BE2C (cell line): ENCODE measurements at regions not wholly inside any gene's neighbourhood (a gene's known extent, or its start where the extent isn't known, plus 50 kb on each side); places are given as distances from the start of the nearest gene placed in this dataset.

Experiments
- DNase-seq: peaks from one replicate; pipeline ENCODE4 v3.0.0-alpha.2; 2020
- H3K27me3 ChIP-seq: fragments of 250-450 bp; sonication (Bioruptor Pico); 2 replicates; pipeline ENCODE4 v1.5.1; 2020; ENCODE audit warnings: mild to moderate bottlenecking
- H3K36me3 ChIP-seq: fragments of 250-450 bp; sonication (Bioruptor Pico); 2 replicates; pipeline ENCODE4 v1.5.1; 2020; ENCODE audit warnings: mild to moderate bottlenecking
- H3K4me1 ChIP-seq: fragments of 250-450 bp; sonication (Bioruptor Pico); 2 replicates; pipeline ENCODE4 v1.5.1; 2020
- H3K4me3 ChIP-seq: 2 replicates; pipeline ENCODE4 v1.5.1; 2011; ENCODE audit warnings: low read depth, low read length
- H3K9me3 ChIP-seq: fragments of 250-450 bp; sonication (Bioruptor Pico); 2 replicates; pipeline ENCODE4 v1.5.1; 2020
- CTCF ChIP-seq: IDR thresholded peaks from 2 replicates; pipeline ENCODE4 v1.5.1; 2012; ENCODE audit warnings: mild to moderate bottlenecking, low read depth, low read length

GRCh38 chr5:56612353-56612752 lies 203.0 kb upstream of the MAP3K1 start:
- no peak for DNase-seq
- peaks cover 15% of the 10 kb centered on the region for H3K4me1 ChIP-seq
- H3K4me3 ChIP-seq: no peak overlapping the region
- H3K9me3 ChIP-seq: no peaks in the 10 kb centered on the region
- H3K27me3 ChIP-seq: no peaks in the 10 kb centered on the region
- no peaks in the 10 kb centered on the region for H3K36me3 ChIP-seq
- TF ChIP-seq CTCF: no peak

- DNase-seq: no peak
- Histone ChIP-seq H3K4me1 (peaks cover 13% of the 10 kb centered on the region), H3K9me3 (no peaks in the 10 kb centered on the region), H3K36me3 (no peaks in the 10 kb centered on the region), H3K27me3 (no peaks in the 10 kb centered on the region), H3K4me3 (no peak overlapping the region)
- no peak for TF ChIP-seq CTCF
Measured at GRCh38 chr5:56610093-56610698, 205.2 kb upstream of the MAP3K1 start.

GRCh38 chr5:56608217-56608925 lies 207.0 kb upstream of the MAP3K1 start:
- Histone ChIP-seq H3K9me3 (no peaks in the 10 kb centered on the region), H3K4me3 (no peak overlapping the region)
- DNase-seq: no peak

DNA sequence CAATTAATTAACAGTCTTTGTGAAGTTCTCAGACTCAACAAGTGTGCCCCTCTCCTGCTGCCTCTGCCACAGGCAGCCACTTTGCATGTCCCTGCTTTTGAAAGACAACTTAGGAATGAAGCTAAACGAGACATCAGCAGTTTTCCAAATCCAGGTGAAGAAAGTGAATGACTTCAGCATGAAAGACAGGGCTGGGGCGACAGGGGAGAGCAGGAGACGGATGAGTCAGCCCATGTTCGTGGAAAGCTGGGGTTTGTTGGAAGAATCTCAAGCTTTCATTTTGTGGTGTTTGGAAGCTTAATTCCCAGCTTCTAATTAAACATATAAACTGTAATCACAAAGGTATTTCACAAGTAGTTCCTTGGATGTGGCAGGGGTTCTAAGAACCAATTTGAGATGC lies 207.8 kb upstream of the MAP3K1 start:
- H3K4me1 ChIP-seq: peaks cover 8% of the 10 kb centered on the region; the same call in 1 of the 2 replicates
- no peak for TF ChIP-seq CTCF
- no peak overlapping the region for H3K4me3 ChIP-seq
- no peaks in the 10 kb centered on the region for H3K9me3 ChIP-seq
- no peaks in the 10 kb centered on the region for H3K36me3 ChIP-seq
- no peaks in the 10 kb centered on the region for H3K27me3 ChIP-seq
- DNase-seq: no peak

More at GRCh38 chr5:56608217-56608925, 207.0 kb upstream of the MAP3K1 start:
- Histone ChIP-seq H3K4me1 (peaks cover 8% of the 10 kb centered on the region; the same call in 1 of the 2 replicates), H3K27me3 (no peaks in the 10 kb centered on the region), H3K36me3 (no peaks in the 10 kb centered on the region)
- no peak for TF ChIP-seq CTCF

DNA sequence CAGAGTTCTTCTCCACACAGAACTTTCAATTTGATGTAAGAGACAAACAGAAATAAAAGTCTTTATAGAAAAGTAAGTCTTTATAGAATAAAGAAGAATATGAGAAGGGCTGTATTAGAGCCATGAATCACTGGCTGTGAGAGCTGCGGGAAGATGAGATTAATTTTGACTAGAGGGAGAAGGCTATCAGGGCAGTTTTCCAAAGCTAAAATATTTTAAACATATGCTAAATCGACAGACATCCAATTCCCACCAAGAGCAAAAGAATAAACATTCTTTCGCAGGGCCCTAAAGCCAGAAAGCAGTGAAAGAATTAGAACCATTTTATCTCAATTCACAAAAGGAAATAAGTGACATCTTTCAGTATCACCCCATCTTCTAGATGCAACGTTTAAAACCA lies 208.3 kb upstream of the MAP3K1 start:
- no peaks in the 10 kb centered on the region for H3K36me3 ChIP-seq
- peaks cover 8% of the 10 kb centered on the region; the same call in 1 of the 2 replicates for H3K4me1 ChIP-seq
- H3K4me3 ChIP-seq: no peak overlapping the region
- DNase-seq: no peak
- H3K9me3 ChIP-seq: no peaks in the 10 kb centered on the region
- H3K27me3 ChIP-seq: no peaks in the 10 kb centered on the region
- TF ChIP-seq CTCF: no peak

GRCh38 chr5:56606192-56606591 lies 209.2 kb upstream of the MAP3K1 start:
- H3K27me3 ChIP-seq: no peaks in the 10 kb centered on the region
- no peaks in the 10 kb centered on the region for H3K9me3 ChIP-seq
- H3K4me1 ChIP-seq: peaks cover 12% of the 10 kb centered on the region
- H3K4me3 ChIP-seq: no peak overlapping the region
- DNase-seq: no peak
- no peak for TF ChIP-seq CTCF
- no peaks in the 10 kb centered on the region for H3K36me3 ChIP-seq
